ENCODE measurements at regions not wholly inside any gene's neighbourhood (a gene's known extent, or its start where the extent isn't known, plus 50 kb on each side); places are given as distances from the start of the nearest gene placed in this dataset.
"Not testable (repeated sequence)": the region's sequence is repeated elsewhere in the genome, so short reads cannot be mapped to it uniquely, and the experiment has no call there.

DNA sequence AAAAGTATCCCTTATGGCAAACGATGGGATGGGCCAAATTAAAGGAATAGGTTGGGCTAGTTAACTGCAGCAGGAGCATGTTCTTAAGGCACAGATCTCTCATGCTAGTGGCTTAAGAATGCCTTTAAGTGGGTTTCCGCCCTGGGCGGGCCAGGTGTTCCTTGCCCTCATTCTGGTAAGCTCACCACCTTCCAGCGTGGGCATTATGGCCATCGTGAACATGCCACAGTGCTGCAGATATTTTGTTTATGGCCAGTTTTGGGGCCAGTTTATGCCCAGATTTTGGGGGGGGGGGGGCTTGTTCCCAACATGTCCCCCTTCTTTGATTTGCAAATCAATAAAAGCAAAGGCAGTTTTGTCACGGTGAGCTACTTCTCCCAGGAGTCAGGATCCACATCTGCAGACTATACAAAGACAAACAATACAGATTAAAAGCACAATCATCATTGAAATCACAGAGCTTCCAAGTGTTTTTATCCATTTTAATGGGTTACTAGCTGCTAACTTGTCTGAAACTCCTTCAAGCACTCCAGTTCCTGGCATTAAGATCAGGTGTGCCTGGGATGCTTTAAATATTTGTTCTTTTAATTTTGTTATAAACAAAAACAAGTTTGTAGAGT lies 563.3 kb upstream of the MBL2 start:
- H3K4me3 ChIP-seq; ATAC-seq (replicated peaks in 6 of 8); in situ Hi-C loops (cut with MboI; ENCODE audit: low pct_unique_long_range_greater_than_20kb in 2 of 9, low sequenced_read_pairs in 9 of 9, unreplicated experiment in 9 of 9); H3K4me1 ChIP-seq (replicated peaks in 1 of 2); H3K27ac ChIP-seq: not testable (repeated sequence)
- WGBS, 10 experiments, result 75 to 88% methylated on average over 2 to 5 of the region's 6 CpGs; no CpG with 5 or more reads in 8 of the 10 experiments

DNA sequence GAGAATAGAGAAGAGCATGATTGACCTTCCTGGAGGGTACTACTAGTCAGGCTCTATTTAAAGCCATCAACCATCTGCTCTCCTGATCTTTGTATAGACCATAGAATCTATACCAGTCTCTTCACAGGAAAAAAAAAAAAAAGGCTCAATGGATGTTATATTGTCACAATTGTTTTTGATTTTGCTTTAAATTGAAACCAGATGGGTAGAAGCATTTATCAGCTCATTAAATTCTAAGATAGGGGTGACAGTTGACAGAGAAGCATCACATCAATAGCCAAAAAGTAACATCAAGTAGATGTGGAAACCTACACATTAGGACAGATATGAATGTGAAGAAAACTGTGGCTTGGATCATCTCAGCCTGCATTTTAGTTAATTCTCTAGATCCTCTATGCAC lies 558.9 kb upstream of the MBL2 start:
- H3K4me1 ChIP-seq (replicated peaks in 1 of 2), result no peaks in the 10 kb centered on the region
- no peak overlapping the region for H3K4me3 ChIP-seq
- in situ Hi-C loops (cut with MboI; ENCODE audit: low pct_unique_long_range_greater_than_20kb in 2 of 9, low sequenced_read_pairs in 9 of 9, unreplicated experiment in 9 of 9), result no loop called here
- no peak for ATAC-seq (replicated peaks in 6 of 8)
- no peak overlapping the region for H3K27ac ChIP-seq

DNA sequence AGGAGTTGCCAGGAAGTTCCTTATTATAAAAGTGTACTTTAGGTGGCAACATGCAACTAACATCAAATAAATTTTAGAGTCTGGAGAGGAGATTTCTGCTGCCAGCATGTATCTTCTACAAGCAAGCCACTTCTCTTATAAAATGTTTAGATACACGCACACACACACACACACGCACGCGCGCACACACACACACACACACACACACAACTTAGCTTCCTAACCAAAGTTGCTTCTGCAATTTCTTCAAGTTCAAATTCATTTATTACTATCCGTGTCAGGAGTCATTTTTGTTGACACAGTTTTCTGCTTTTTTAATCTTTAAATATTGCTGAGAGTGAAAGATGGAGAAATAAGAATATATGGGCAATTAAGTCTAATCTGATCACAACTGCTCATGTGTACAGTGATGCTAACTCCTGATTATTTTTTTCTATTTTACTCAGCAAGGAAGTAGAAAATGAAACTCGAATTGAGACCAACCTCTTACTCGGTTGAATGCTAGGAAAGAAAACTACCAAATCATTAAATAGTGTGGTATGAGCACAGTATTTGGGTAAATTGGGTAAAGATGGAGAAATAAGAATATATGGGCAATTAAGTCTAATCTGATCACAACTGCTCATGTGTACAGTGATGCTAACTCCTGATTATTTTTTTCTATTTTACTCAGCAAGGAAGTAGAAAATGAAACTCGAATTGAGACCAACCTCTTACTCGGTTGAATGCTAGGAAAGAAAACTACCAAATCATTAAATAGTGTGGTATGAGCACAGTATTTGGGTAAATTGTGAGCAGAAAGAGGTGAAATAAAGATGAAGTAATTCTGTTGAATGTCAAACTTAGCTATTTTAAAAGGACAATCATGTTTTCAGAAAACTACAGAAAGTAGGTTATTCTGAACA lies 554.1 kb upstream of the MBL2 start:
- H3K4me1 ChIP-seq (replicated peaks in 1 of 2); H3K4me3 ChIP-seq; in situ Hi-C loops (cut with MboI; ENCODE audit: low pct_unique_long_range_greater_than_20kb in 2 of 9, low sequenced_read_pairs in 9 of 9, unreplicated experiment in 9 of 9); ATAC-seq (replicated peaks in 6 of 8); H3K27ac ChIP-seq: not testable (repeated sequence)
- 60 to 100% (median 92%) methylated on average over 1 to 5 of the region's 10 CpGs; no CpG with 5 or more reads in 6 of the 10 experiments for WGBS, 10 experiments

DNA sequence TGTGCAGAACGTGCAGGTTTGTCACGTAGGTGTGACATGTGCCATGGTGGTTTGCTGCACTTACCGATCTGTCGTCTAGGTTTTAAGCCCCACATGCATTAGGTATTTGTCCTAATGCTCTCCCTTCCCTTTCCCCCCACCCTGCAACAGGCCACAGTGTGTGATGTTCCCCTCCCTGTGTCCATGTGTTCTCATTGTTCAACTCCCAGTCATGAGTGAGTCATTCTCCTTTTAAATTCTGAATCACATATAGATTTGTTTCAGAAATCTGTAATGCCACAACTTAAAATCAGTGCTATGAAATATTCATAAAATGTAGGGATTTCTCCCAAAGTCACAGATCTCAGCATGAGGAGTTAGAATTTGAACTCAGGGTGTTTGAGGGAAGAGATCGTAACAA lies 552.5 kb upstream of the MBL2 start:
- H3K4me1 ChIP-seq (replicated peaks in 1 of 2), result no peaks in the 10 kb centered on the region
- in situ Hi-C loops (cut with MboI; ENCODE audit: low pct_unique_long_range_greater_than_20kb in 2 of 9, low sequenced_read_pairs in 9 of 9, unreplicated experiment in 9 of 9), result no loop called here
- 24 to 100% (median 79%) methylated on average over 1 to 5 of the region's 5 CpGs; no CpG with 5 or more reads in 2 of the 10 experiments for WGBS, 10 experiments
- H3K27ac ChIP-seq, result no peak overlapping the region
- peak in 1 of 8 experiments; percentile 62 for ATAC-seq (replicated peaks in 6 of 8)
- no peak overlapping the region for H3K4me3 ChIP-seq

DNA sequence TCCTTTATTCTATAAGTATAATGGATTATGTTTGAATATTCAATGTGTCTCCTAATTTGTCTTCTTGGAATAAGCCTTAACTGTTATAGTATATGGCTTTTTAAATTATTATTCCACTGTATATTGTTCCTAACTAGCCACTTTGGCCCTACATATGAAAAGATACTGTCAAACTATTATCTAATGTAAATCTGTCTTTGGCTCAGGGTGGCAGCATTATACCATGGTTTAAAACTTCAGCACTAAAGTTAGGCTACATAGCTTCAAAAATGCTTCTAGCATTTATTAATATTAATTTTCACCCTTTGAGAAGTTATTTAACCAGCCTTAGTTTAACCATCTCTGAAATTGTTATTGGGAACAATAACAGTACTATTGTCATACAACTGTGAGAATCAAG lies 543.1 kb upstream of the MBL2 start:
- Histone ChIP-seq H3K4me3 (no peak overlapping the region), H3K27ac (no peak overlapping the region), H3K4me1 (replicated peaks in 1 of 2) (no peaks in the 10 kb centered on the region)
- in situ Hi-C loops (cut with MboI; ENCODE audit: low pct_unique_long_range_greater_than_20kb in 2 of 9, low sequenced_read_pairs in 9 of 9, unreplicated experiment in 9 of 9), result no loop called here
- no peak for ATAC-seq (replicated peaks in 6 of 8)

DNA sequence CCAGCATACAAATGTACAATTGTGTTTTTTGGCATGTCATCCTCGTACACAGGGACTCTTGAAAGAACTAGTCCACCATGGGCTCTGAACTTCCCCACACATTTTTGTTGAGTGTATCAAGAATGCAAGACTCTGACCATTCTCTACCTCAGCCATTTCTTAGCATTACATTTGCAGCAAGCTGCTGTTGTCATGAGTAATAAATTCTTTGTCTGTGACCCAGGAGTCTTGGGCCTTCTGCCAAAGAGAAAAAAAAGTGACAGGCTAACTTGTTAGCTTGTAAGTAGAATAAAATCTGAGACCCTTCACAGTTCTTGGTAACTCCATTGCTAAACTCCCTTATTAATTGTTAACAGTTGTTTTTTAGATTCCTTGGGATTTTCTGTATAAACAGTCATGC lies 542.3 kb upstream of the MBL2 start:
- ATAC-seq (replicated peaks in 6 of 8), result peak in 7 of 8 experiments; percentile 55 to 97 (median 72)
- Histone ChIP-seq H3K4me3 (no peak overlapping the region), H3K4me1 (replicated peaks in 1 of 2) (no peaks in the 10 kb centered on the region), H3K27ac (no peak overlapping the region)
- in situ Hi-C loops (cut with MboI; ENCODE audit: low pct_unique_long_range_greater_than_20kb in 2 of 9, low sequenced_read_pairs in 9 of 9, unreplicated experiment in 9 of 9), result no loop called here
- WGBS, 10 experiments, result 0 to 67% (median 31%) methylated on average over 1 of the region's 1 CpG

DNA sequence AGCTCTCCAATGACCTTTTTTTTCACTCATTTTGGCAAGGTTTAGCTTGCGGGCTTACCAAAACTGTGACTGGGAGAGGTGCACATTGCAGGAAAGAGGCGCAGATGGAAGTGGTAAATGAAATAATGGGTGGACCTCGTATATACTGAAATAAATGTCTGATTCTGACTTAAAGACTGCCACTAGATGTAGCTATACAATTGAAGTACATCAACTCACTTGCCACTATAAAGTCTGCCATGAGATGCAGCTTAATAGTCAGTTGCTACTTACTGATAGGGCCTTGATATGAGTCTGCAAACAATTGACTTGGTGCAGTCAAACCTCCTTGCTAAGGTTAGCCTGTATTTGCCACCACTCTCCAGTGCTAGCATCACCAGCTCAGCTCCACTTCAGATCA lies 525.9 kb upstream of the MBL2 start:
- WGBS, 10 experiments, result 50 to 100% (median 78%) methylated on average over 1 to 3 of the region's 3 CpGs
- no peak for ATAC-seq (replicated peaks in 6 of 8)
- in situ Hi-C loops (cut with MboI; ENCODE audit: low pct_unique_long_range_greater_than_20kb in 2 of 9, low sequenced_read_pairs in 9 of 9, unreplicated experiment in 9 of 9), result no loop called here
- H3K4me3 ChIP-seq, result no peak overlapping the region
- peaks cover 0 to 2% of the 10 kb centered on the region in 2 donors for H3K4me1 ChIP-seq (replicated peaks in 1 of 2)
- no peak overlapping the region for H3K27ac ChIP-seq

DNA sequence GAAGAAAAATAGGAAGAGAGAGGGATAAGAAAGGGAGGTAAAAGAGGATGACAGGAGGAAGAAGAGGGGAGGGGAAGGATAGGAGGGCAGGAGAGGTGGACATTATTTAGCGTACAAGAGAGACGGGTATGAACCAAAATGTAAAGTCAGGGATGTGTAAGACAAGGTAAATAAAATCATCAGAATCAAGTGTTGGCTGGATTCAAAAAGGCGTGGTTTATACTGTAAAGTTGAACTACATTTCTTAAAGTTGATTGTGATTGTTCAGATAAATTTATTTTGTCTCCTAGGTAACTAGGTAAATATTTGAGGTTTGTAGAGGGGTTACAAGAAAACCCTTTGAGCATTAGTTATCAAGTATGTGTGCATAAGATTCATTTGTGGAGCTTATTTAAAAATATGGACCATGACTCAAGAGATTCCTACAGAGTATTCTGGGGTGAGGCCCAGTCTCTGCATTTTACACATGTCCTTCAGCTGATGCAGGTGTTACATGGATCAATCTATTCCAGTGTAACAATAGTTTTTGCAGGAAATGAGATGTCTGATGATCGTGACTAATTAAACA lies 512.1 kb upstream of the MBL2 start:
- in situ Hi-C loops (cut with MboI; ENCODE audit: low pct_unique_long_range_greater_than_20kb in 2 of 9, low sequenced_read_pairs in 9 of 9, unreplicated experiment in 9 of 9), result no loop called here
- Histone ChIP-seq H3K4me3 (no peak overlapping the region), H3K27ac (no peak overlapping the region), H3K4me1 (replicated peaks in 1 of 2) (no peaks in the 10 kb centered on the region)
- peak in 4 of 8 experiments; percentile 25 to 99 (median 52) for ATAC-seq (replicated peaks in 6 of 8)
- WGBS, 10 experiments, result 29 to 100% (median 87%) methylated on average over 1 to 4 of the region's 4 CpGs

DNA sequence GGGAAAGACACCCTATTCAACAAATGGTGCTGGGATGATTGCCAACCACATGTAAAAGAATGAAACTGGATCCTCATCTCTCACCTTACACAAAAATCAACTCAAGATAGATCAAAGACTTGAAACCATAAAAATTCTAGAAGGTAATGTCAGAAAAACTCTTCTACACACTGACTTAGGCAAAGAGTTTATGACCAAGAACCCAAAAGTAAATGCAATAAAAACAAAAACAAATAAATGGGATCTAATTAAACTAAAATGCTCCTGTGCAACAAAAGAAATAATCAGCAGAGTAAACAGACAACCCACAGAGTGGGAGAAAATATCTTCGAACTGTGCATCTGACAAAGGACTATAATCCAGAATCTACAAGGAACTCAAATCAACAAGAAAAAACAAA lies 504.2 kb upstream of the MBL2 start:
- in situ Hi-C loops (cut with MboI; ENCODE audit: low pct_unique_long_range_greater_than_20kb in 2 of 9, low sequenced_read_pairs in 9 of 9, unreplicated experiment in 9 of 9), result no loop called here
- Histone ChIP-seq H3K4me3 (no peak overlapping the region), H3K27ac (no peak overlapping the region), H3K4me1 (replicated peaks in 1 of 2) (no peaks in the 10 kb centered on the region)
- no peak for ATAC-seq (replicated peaks in 6 of 8)
- WGBS, 10 experiments, result 36 to 100% (median 70%) methylated on average over 1 of the region's 1 CpG; no CpG with 5 or more reads in 1 of the 10 experiments

DNA sequence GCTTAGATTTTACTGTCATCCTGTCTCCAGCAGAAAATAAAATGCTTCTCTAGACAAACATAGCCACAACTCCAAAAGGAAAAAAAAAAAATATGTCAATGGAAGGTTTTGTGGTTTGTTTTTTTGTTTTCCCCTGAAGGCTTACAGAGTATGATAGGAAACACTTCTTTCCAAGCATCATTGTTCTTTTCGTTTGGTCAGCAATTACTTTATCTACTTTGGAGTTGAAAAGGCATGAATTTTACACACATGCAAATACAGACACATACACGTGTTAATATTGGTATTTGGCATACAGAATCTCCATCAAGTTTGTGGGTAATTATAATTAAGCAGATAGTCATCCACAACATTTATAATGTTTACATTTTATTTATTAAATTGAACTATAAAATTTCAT lies 496.9 kb upstream of the MBL2 start:
- no peak for ATAC-seq (replicated peaks in 6 of 8)
- no peaks in the 10 kb centered on the region for H3K4me1 ChIP-seq (replicated peaks in 1 of 2)
- no peak overlapping the region for H3K27ac ChIP-seq
- WGBS, 10 experiments, result 0 to 71% (median 33%) methylated on average over 1 to 2 of the region's 2 CpGs; no CpG with 5 or more reads in 2 of the 10 experiments
- no peak overlapping the region for H3K4me3 ChIP-seq
- in situ Hi-C loops (cut with MboI; ENCODE audit: low pct_unique_long_range_greater_than_20kb in 2 of 9, low sequenced_read_pairs in 9 of 9, unreplicated experiment in 9 of 9), result no loop called here

DNA sequence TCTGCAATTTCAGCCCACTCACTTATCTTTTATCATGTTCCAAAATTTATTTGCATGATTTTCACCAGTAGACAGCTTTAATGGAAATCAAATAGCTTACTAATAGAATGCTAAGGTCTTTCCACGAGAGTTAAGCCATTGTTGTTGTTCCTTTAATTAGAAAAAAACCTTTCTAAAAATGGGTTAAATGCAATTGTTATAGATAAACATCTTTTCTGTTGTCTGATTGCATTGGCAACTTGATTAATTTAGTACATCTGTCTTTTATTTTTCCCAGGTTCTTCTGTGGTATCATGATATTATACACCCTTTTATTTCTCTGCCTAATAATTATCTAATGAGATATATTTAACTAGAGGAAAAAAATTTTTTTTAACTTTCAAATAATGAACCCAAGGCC lies 487.6 kb upstream of the MBL2 start:
- in situ Hi-C loops (cut with MboI; ENCODE audit: low pct_unique_long_range_greater_than_20kb in 2 of 9, low sequenced_read_pairs in 9 of 9, unreplicated experiment in 9 of 9), result no loop called here
- 0 to 83% (median 39%) methylated on average over 1 of the region's 1 CpG for WGBS, 10 experiments
- H3K4me3 ChIP-seq, result no peak overlapping the region
- H3K4me1 ChIP-seq (replicated peaks in 1 of 2), result no peaks in the 10 kb centered on the region
- ATAC-seq (replicated peaks in 6 of 8), result no peak
- H3K27ac ChIP-seq, result no peak overlapping the region

DNA sequence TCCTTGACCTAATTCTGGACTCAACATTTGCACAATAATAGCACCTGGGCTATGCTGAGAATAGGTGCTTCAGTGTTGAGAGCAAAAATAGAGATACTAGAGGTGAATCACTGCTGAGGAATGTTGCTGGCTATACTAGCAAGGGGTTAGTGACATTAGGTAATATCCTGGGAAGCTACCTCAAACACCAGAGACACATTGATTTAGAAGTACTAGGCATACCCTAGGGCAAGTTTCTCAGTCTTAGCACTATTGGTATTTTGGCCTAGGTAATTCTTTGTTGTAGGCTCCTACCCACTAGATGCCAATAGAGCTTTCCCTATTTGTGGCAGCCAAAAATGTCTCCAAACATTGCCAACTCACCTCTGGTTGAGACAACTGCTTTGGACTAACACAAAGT lies 484.0 kb upstream of the MBL2 start:
- Histone ChIP-seq H3K4me1 (replicated peaks in 1 of 2) (no peaks in the 10 kb centered on the region), H3K4me3 (no peak overlapping the region), H3K27ac (no peak overlapping the region)
- no peak for ATAC-seq (replicated peaks in 6 of 8)
- in situ Hi-C loops (cut with MboI; ENCODE audit: low pct_unique_long_range_greater_than_20kb in 2 of 9, low sequenced_read_pairs in 9 of 9, unreplicated experiment in 9 of 9), result no loop called here

DNA sequence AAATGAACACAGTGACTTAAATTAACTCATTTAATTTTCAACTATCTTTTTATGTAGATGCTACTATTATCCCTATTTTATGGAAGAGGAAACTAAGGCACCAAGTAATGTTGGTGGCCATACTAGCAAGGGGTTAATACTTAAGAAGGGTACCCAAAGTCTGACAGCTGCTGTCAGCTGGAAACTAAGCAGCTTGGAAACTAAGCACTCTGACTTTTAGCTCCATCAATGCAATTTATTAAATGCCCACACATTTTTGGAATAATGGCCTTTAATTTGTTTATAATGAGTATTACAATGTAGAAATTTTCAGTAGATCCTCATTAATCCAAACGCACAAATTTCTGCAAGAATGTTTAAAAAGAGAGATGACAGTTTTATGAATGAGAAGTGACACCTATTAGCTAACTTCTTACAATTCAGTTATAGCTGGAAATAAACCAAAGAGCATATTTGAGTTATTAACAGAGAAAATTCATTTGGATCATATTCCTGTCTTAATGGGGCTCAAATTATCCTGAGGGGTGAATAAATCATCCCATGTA lies 483.1 kb upstream of the MBL2 start:
- 8 to 100% (median 67%) methylated on average over 1 of the region's 1 CpG; no CpG with 5 or more reads in 1 of the 10 experiments for WGBS, 10 experiments
- in situ Hi-C loops (cut with MboI; ENCODE audit: low pct_unique_long_range_greater_than_20kb in 2 of 9, low sequenced_read_pairs in 9 of 9, unreplicated experiment in 9 of 9), result no loop called here
- no peak overlapping the region for H3K27ac ChIP-seq
- no peaks in the 10 kb centered on the region for H3K4me1 ChIP-seq (replicated peaks in 1 of 2)
- no peak for ATAC-seq (replicated peaks in 6 of 8)
- H3K4me3 ChIP-seq, result no peak overlapping the region
